Right lung (tissue), 2 donors: ENCODE measurements at regions not wholly inside any gene's neighbourhood (a gene's known extent, or its start where the extent isn't known, plus 50 kb on each side); places are given as distances from the start of the nearest gene placed in this dataset.

Experiments
- DNase-seq, 2 donors: peaks; one replicate each; pipeline ENCODE4 v3.0.0-alpha.2; 2013

GRCh38 chr13:74871369-74872070 lies 610.4 kb downstream of the TBC1D4 start:
- DNase-seq: no peak

- DNase-seq: no peak
These were observed 611.1 kb downstream of the TBC1D4 start for GRCh38 chr13:74870865-74871264.

GRCh38 chr13:74869846-74870245 lies 612.1 kb downstream of the TBC1D4 start:
- no peak for DNase-seq

GRCh38 chr13:74868049-74868448 lies 613.9 kb downstream of the TBC1D4 start:
- DNase-seq: no peak

GRCh38 chr13:74867460-74867859 lies 614.5 kb downstream of the TBC1D4 start:
- DNase-seq: no peak

GRCh38 chr13:74866101-74866500 lies 615.9 kb downstream of the TBC1D4 start:
- peak; percentile 5 to 9 for DNase-seq

GRCh38 chr13:74865656-74866055 lies 616.3 kb downstream of the TBC1D4 start:
- peak; percentile 9 to 14 for DNase-seq

GRCh38 chr13:74860789-74861188 lies 621.2 kb downstream of the TBC1D4 start:
- DNase-seq: no peak

GRCh38 chr13:74850893-74851292 lies 631.1 kb downstream of the TBC1D4 start:
- DNase-seq: no peak

GRCh38 chr13:74847966-74848365 lies 634.0 kb downstream of the TBC1D4 start:
- no peak for DNase-seq

GRCh38 chr13:74845806-74846205 lies 636.2 kb downstream of the TBC1D4 start:
- DNase-seq: no peak

GRCh38 chr13:74841651-74842050 lies 640.3 kb downstream of the TBC1D4 start:
- peak in 1 of 2 donors; percentile 9 for DNase-seq

- DNase-seq: no peak
These were observed 640.8 kb downstream of the TBC1D4 start for GRCh38 chr13:74841123-74841522.

- DNase-seq: no peak
These were observed 642.3 kb downstream of the TBC1D4 start for GRCh38 chr13:74839656-74840055.

- DNase-seq: no peak
These were observed 643.9 kb downstream of the TBC1D4 start for GRCh38 chr13:74838096-74838495.

GRCh38 chr13:74836628-74837027 lies 645.3 kb downstream of the TBC1D4 start:
- DNase-seq: no peak

- DNase-seq: no peak
These were observed 646.4 kb downstream of the TBC1D4 start for GRCh38 chr13:74835579-74835978.

- DNase-seq: no peak
These were observed 656.1 kb downstream of the TBC1D4 start for GRCh38 chr13:74825938-74826246.

- peak in 1 of 2 donors; percentile 8 for DNase-seq
These were observed 656.6 kb downstream of the TBC1D4 start for GRCh38 chr13:74825152-74825937.

GRCh38 chr13:74820809-74821208 lies 661.2 kb downstream of the TBC1D4 start:
- DNase-seq: no peak

GRCh38 chr13:74819549-74819948 lies 662.4 kb downstream of the TBC1D4 start:
- DNase-seq: no peak

- no peak for DNase-seq
These were observed 665.2 kb downstream of the TBC1D4 start for GRCh38 chr13:74816737-74817136.

GRCh38 chr13:74796157-74796556 lies 662.0 kb upstream of the KLF12 start:
- DNase-seq: no peak

GRCh38 chr13:74795526-74795925 lies 661.3 kb upstream of the KLF12 start:
- DNase-seq: no peak
